ACC112 (cell line): ENCODE measurements at regions not wholly inside any gene's neighbourhood (a gene's known extent, or its start where the extent isn't known, plus 50 kb on each side); places are given as distances from the start of the nearest gene placed in this dataset.

Experiments used
- H2AFZ ChIP-seq: fragments of 200-600 bp; sonication (generic); one replicate; pipeline ENCODE4 v1.6.0; 2017; ENCODE audit warnings: antibody characterized with exemption, low read length; ENCODE audit not compliant: unreplicated experiment
- H3K27ac ChIP-seq: fragments of 200-600 bp; sonication (generic); 2 replicates; pipeline ENCODE4 v1.5.1; 2014; ENCODE audit warnings: low read depth, mild to moderate bottlenecking, antibody characterized with exemption, low read length, moderate library complexity
- H3K27me3 ChIP-seq: fragments of 200-600 bp; sonication (generic); 2 replicates; pipeline ENCODE4 v1.6.1; 2014; ENCODE audit warnings: mild to moderate bottlenecking, antibody characterized with exemption, low read length, moderate library complexity, mixed read lengths; ENCODE audit not compliant: insufficient read depth
- H3K36me3 ChIP-seq: fragments of 200-600 bp; sonication (generic); 2 replicates; pipeline ENCODE4 v1.6.1; 2016; ENCODE audit warnings: mild to moderate bottlenecking, antibody characterized with exemption, low read length, moderate library complexity, mixed read lengths; ENCODE audit not compliant: insufficient read depth
- H3K4me1 ChIP-seq: fragments of 200-600 bp; sonication (generic); one replicate; pipeline ENCODE4 v1.6.1; 2016; ENCODE audit warnings: low read length, mixed read lengths; ENCODE audit not compliant: insufficient read depth, unreplicated experiment, control insufficient read depth
- H3K4me3 ChIP-seq: fragments of 200-600 bp; sonication (generic); 2 replicates; pipeline ENCODE4 v1.5.1; 2014; ENCODE audit warnings: mild to moderate bottlenecking, low read depth, low read length
- H3K79me2 ChIP-seq: fragments of 200-600 bp; sonication (generic); one replicate; pipeline ENCODE4 v1.6.0; 2016; ENCODE audit warnings: low read length; ENCODE audit not compliant: control insufficient read depth, unreplicated experiment, insufficient read depth

DNA sequence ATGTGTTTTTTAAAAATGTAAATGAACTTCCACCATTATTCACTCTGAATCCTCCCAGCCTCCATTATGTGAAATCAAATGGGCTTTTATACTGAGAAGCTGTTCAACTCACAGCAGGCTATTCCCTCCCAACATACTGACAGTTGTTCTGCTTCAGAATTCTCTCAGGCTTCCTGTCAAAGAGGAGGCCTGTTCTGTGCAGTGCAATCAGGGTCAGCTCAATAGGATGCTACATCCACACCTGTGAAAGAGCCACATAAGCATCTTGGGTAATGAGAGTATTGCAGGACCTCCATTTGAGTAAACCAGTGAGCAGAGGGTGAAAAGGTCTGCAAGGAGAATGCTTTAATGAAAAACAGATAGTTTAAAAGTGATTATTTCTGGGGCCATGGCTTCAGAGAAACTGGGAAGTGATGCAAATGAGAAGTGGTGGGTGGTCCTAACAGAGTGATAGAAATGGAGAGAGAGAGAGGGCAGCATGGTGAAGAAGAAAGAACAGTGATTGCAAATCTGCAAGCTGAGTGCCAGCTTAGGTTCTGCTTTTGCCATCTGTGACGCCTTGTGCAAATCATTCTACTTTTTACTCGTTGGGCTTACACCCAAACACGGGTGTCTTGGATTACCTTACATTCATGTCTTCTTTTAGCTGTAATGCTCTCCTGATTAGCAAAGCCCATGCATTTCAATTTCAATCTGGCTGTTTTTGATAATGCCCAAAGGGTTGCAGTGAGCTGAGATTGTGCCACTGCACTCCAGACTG lies 202.5 kb upstream of the NMUR2 start:
- Histone ChIP-seq H3K4me1 (no peaks in the 10 kb centered on the region), H3K27ac (no peak overlapping the region), H2AFZ (no peak overlapping the region), H3K27me3 (no peaks in the 10 kb centered on the region), H3K79me2 (no peaks in the 10 kb centered on the region), H3K4me3 (no peak overlapping the region), H3K36me3 (no peaks in the 10 kb centered on the region)

GRCh38 chr5:152608458-152608857 lies 203.4 kb upstream of the NMUR2 start:
- Histone ChIP-seq H3K4me3 (no peak overlapping the region), H3K4me1 (no peaks in the 10 kb centered on the region), H3K36me3 (no peaks in the 10 kb centered on the region), H3K27me3 (no peaks in the 10 kb centered on the region), H3K79me2 (no peaks in the 10 kb centered on the region), H3K27ac (no peak overlapping the region), H2AFZ (no peak overlapping the region)

DNA sequence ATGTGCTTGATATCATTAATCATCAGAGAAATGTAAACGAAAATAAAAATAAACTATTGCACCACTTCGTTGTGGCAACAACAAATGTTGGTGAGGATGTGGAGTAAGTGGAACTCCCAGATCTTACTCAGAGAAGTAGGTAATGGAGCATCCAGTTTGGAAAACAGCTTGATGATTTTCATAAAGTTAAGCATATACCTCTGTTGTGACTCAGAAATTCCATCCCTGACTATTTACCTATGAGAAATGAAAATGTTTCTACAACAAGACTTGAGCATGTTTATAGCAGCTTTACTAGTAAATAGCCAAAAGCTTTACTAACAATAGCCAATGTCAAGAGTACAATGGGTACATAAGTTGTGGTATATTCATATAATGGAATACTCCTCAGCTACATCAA lies 214.7 kb upstream of the NMUR2 start:
- Histone ChIP-seq H3K4me1 (no peaks in the 10 kb centered on the region), H3K27me3 (no peaks in the 10 kb centered on the region), H3K79me2 (no peaks in the 10 kb centered on the region), H3K4me3 (no peak overlapping the region), H3K27ac (no peak overlapping the region), H3K36me3 (no peaks in the 10 kb centered on the region), H2AFZ (no peak overlapping the region)

DNA sequence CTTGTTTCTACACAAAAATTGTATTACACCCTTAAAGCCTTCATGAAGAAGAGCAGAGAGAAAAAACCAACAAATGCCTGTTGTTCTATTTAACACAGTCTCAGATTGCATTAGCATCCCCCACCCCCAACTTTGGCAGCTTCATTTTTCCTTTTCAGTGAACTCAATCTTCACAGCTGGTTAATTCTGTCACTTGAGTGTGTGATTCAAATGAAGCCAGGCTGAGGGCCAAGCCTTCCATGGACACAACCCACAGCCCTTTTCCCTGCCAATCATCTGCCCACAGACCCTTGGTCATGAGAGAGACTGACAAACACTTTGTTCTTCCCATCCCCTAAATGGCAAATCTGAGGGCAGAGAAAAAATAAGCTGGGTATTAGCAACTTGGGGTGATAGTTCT lies 217.5 kb upstream of the NMUR2 start:
- H3K27ac ChIP-seq: no peak overlapping the region
- H3K36me3 ChIP-seq: no peaks in the 10 kb centered on the region
- H3K4me3 ChIP-seq: no peak overlapping the region
- H3K27me3 ChIP-seq: no peaks in the 10 kb centered on the region
- H2AFZ ChIP-seq: no peak overlapping the region
- no peaks in the 10 kb centered on the region for H3K79me2 ChIP-seq
- no peaks in the 10 kb centered on the region for H3K4me1 ChIP-seq

GRCh38 chr5:152623951-152624350 lies 218.9 kb upstream of the NMUR2 start:
- Histone ChIP-seq H3K4me1 (no peaks in the 10 kb centered on the region), H3K79me2 (no peaks in the 10 kb centered on the region), H3K27me3 (no peaks in the 10 kb centered on the region), H2AFZ (no peak overlapping the region), H3K36me3 (no peaks in the 10 kb centered on the region), H3K4me3 (no peak overlapping the region), H3K27ac (no peak overlapping the region)

DNA sequence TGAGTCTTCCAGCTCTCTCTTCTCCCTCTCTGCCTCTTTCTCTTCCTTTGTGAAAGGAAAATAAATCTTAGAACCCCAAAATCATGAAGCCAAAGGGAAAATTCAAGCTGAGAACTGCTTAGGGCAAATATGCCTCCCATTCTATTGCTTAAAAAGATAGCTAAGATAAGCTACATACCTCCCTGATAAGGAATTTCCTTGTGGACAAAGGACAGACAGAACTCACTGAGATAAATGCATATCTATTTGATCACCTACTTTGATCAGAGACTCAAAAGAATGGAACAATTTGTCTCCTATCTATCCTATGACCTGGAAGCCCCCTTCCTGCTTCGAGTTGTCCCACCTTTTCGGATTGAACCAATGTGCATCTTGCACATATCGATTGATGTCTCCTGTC lies 220.6 kb upstream of the NMUR2 start:
- no peaks in the 10 kb centered on the region for H3K36me3 ChIP-seq

DNA sequence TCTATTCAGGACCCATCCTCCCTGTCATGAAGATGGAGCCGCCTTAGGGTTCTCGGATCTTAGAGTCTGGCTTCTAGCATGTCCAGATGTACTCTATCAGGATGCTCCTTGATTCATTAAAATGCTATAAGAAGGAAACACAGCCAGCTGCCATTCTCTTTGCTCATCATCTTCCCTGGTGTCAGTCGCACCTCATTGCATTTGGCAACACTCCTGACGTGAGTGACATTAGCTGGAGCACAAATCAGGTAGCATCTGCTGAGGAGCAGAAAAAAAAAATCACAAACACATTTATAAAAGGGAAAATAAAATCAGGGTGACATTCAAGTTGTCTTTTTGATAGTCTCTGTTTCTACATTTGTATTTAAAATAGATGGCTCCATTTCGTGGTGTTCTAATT lies 226.1 kb upstream of the NMUR2 start:
- Histone ChIP-seq H3K36me3 (no peaks in the 10 kb centered on the region), H3K4me1 (no peaks in the 10 kb centered on the region), H3K79me2 (no peaks in the 10 kb centered on the region), H3K4me3 (no peak overlapping the region), H3K27ac (no peak overlapping the region), H3K27me3 (no peaks in the 10 kb centered on the region), H2AFZ (no peak overlapping the region)

More for the DNA sequence above, 220.6 kb upstream of the NMUR2 start:
- Histone ChIP-seq H3K4me3 (no peak overlapping the region), H3K4me1 (no peaks in the 10 kb centered on the region), H3K79me2 (no peaks in the 10 kb centered on the region), H3K27me3 (no peaks in the 10 kb centered on the region), H3K27ac (no peak overlapping the region), H2AFZ (no peak overlapping the region)

DNA sequence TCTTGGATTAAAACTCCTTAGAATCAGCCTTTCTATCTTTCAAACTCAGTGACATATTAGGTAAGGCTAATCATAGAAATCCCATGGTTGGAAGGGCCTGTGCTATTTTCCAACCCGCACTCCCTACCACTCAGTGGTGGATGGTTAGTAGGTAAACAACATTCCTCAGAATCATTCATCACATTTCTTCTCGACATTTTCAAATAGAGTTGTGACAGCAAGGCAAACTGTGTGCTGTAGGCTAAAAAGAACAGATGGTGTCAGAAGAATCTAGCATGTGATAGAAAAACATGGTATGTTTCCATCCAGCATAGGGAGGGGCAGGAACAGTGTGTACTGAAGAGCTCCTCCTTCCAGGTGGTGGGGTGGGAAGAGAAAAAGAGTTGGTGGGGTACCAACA lies 227.3 kb upstream of the NMUR2 start:
- H2AFZ ChIP-seq: no peak overlapping the region
- H3K27ac ChIP-seq: no peak overlapping the region
- H3K36me3 ChIP-seq: no peaks in the 10 kb centered on the region
- H3K27me3 ChIP-seq: no peaks in the 10 kb centered on the region
- no peak overlapping the region for H3K4me3 ChIP-seq
- H3K79me2 ChIP-seq: no peaks in the 10 kb centered on the region
- no peaks in the 10 kb centered on the region for H3K4me1 ChIP-seq

- H3K4me1 ChIP-seq: no peaks in the 10 kb centered on the region
- no peak overlapping the region for H3K4me3 ChIP-seq
- no peaks in the 10 kb centered on the region for H3K36me3 ChIP-seq
- no peaks in the 10 kb centered on the region for H3K79me2 ChIP-seq
- no peak overlapping the region for H3K27ac ChIP-seq
- H2AFZ ChIP-seq: no peak overlapping the region
- H3K27me3 ChIP-seq: no peaks in the 10 kb centered on the region
Observed at GRCh38 chr5:152634586-152634985, 229.5 kb upstream of the NMUR2 start.

DNA sequence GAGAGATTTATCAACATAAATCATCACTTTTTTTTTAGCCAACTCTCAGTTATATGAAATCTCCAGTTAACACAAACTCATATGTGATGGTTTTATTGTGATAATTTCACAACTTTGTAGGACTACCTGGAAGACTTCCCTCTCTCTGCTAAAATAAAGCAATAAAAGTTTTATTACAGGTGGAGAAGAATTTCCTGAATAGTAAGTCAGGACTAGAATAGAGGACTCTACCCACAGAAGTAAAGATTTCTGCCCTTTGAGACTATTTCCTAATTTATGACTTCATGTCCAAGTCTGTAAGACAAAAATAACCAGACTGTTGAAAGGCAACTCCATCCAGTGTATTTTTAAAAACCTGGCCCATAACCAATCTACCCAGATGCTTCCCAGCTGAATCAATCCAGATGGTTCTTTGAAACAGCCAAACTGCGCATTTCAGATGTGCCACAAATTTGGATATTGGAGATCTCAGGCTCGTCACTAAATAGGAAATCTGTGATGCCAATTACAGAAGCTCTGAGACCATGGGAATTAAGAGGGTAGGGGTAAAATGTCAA lies 234.0 kb upstream of the NMUR2 start:
- H3K36me3 ChIP-seq: no peaks in the 10 kb centered on the region
- no peak overlapping the region for H3K4me3 ChIP-seq
- H3K79me2 ChIP-seq: no peaks in the 10 kb centered on the region
- H2AFZ ChIP-seq: no peak overlapping the region
- H3K27ac ChIP-seq: no peak overlapping the region
- H3K27me3 ChIP-seq: no peaks in the 10 kb centered on the region
- no peaks in the 10 kb centered on the region for H3K4me1 ChIP-seq
